Tibial nerve (tissue), 3 donors: ENCODE measurements at regions not wholly inside any gene's neighbourhood (a gene's known extent, or its start where the extent isn't known, plus 50 kb on each side); places are given as distances from the start of the nearest gene placed in this dataset.

Source experiments
- POLR2A ChIP-seq, 2 donors: fragments of 450-650 bp; IDR thresholded peaks; one replicate each; pipeline ENCODE4 v1.6.1; 2017; ENCODE audit warnings: antibody characterized with exemption in 2 of 2, mild to moderate bottlenecking in 2 of 2, moderate library complexity in 2 of 2
- TF ChIP-seq, protein P1 (sequence below), 5 experiments: fragments of 200-600 bp in 3 of 5; fragments of 450-650 bp in 2 of 5; sonication (generic) in 3 of 5; IDR thresholded peaks; one replicate each; pipeline ENCODE4 v1.5.1; 2016 to 2019; ENCODE audit warnings: antibody characterized with exemption in 5 of 5, mild to moderate bottlenecking in 3 of 5, moderate library complexity in 2 of 5

DNA sequence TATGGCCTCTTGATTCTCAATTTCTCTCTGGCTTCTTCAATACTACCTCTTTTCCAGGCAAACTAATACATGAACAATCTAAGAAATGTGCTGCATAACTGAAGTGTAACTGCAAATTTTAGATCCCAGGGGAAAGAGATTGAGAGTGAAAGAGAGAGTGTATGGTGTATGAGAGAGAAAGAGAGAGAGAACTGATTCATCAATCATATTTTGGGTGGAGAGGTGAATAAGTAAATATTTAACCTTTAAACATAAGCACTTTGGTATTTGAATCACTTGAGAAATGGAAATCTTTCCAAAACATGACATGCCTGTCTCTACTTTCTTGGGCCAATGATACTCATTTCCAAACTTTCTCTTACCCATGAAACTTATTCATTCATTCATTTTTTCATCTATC lies 147.2 kb upstream of the DIPK2B start:
- TF ChIP-seq, protein P1, sequence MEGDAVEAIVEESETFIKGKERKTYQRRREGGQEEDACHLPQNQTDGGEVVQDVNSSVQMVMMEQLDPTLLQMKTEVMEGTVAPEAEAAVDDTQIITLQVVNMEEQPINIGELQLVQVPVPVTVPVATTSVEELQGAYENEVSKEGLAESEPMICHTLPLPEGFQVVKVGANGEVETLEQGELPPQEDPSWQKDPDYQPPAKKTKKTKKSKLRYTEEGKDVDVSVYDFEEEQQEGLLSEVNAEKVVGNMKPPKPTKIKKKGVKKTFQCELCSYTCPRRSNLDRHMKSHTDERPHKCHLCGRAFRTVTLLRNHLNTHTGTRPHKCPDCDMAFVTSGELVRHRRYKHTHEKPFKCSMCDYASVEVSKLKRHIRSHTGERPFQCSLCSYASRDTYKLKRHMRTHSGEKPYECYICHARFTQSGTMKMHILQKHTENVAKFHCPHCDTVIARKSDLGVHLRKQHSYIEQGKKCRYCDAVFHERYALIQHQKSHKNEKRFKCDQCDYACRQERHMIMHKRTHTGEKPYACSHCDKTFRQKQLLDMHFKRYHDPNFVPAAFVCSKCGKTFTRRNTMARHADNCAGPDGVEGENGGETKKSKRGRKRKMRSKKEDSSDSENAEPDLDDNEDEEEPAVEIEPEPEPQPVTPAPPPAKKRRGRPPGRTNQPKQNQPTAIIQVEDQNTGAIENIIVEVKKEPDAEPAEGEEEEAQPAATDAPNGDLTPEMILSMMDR (IDR thresholded peaks at IDR 0.05) = no peak
- no peak for TF ChIP-seq POLR2A (IDR thresholded peaks at IDR 0.05)
